ENCODE measurements at regions not wholly inside any gene's neighbourhood (a gene's known extent, or its start where the extent isn't known, plus 50 kb on each side); places are given as distances from the start of the nearest gene placed in this dataset.

DNA sequence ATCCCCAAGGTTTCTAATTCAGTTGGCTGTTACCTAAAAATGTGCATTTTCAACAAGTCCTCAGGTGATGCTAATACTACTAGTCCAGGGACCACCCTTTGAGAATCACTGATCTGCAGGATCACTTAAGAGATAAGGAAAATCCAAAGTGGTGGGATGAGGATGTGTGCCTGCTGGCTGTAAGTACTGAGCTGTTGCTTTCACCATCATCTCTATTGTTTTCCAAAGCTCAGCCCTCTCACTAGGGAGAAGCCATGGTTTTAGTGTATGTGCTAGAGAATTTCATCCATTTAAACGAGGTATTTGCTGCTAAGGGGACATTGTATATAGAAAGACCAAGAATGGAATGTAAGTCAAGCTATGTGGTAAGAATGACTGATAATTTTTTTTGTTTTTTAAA lies 202.3 kb downstream of the KIF21A start:
- DNase-seq (ENCODE audit: low spot score in 2 of 2, unreplicated experiment in 2 of 2) = no peak
- Mint-ChIP-seq H3K36me3 (no peaks in the 10 kb centered on the region), H3K27me3 (ENCODE audit: low read depth) (peaks cover 8% of the 10 kb centered on the region), H3K4me1 (peaks cover 22% of the 10 kb centered on the region), H3K27ac (no peak overlapping the region), H3K4me3 (no peak overlapping the region), H3K9me3 (no peaks in the 10 kb centered on the region)
- TF ChIP-seq, protein P1, sequence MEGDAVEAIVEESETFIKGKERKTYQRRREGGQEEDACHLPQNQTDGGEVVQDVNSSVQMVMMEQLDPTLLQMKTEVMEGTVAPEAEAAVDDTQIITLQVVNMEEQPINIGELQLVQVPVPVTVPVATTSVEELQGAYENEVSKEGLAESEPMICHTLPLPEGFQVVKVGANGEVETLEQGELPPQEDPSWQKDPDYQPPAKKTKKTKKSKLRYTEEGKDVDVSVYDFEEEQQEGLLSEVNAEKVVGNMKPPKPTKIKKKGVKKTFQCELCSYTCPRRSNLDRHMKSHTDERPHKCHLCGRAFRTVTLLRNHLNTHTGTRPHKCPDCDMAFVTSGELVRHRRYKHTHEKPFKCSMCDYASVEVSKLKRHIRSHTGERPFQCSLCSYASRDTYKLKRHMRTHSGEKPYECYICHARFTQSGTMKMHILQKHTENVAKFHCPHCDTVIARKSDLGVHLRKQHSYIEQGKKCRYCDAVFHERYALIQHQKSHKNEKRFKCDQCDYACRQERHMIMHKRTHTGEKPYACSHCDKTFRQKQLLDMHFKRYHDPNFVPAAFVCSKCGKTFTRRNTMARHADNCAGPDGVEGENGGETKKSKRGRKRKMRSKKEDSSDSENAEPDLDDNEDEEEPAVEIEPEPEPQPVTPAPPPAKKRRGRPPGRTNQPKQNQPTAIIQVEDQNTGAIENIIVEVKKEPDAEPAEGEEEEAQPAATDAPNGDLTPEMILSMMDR (IDR thresholded peaks at IDR 0.05; ENCODE audit: unreplicated experiment) = no peak

DNA sequence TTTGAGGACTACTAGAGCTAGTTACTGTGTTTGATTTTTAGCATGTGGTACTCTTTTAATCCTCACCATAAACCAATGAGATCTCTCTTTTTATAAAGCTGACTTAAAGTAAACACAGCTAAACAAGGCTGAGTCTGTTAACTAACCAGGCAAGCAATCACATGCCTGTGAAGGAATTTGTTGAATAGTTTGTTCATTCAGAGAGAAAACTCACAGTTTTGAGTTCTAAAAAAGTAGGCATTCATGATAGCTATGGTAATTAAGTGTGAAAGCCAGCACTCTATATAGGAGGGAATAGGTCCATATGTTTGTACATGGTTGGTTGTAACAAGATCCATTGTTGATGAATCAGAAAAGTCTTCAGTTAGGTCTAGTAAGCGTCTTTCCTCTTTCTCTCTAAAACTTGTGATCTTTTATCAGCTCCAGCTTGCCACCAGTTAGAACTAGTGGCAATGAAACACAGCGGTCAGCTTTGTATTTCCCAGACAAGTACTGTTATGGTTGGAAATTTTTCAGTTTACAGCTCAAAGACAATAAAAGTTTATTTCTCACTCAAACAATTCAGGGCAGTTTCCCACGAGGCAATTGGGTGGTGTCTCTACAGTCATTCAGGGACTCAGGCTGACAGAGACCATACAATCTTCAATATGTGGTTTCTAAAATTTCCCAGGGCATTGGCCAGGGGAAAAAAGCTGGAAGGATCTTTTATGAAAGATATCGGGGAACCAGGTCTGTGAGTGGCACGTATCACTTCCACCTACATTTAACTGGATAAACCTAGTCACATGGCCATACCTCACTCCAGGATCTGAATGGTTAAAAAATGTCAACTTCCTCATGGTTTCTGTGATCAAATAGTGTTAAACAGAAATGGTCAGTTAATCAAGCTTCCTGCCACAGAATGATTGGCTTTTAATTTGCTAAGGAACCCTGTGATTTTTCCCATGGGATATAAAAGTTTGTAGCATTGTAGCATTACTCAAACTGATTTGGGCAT lies 203.1 kb downstream of the KIF21A start:
- no peak for DNase-seq (ENCODE audit: low spot score in 2 of 2, unreplicated experiment in 2 of 2)
- H3K4me1 Mint-ChIP-seq = peaks cover 22% of the 10 kb centered on the region
- peaks cover 8% of the 10 kb centered on the region for H3K27me3 Mint-ChIP-seq (ENCODE audit: low read depth)
- H3K9me3 Mint-ChIP-seq = no peaks in the 10 kb centered on the region
- H3K4me3 Mint-ChIP-seq = no peak overlapping the region
- no peaks in the 10 kb centered on the region for H3K36me3 Mint-ChIP-seq
- TF ChIP-seq, protein P1 (IDR thresholded peaks at IDR 0.05; ENCODE audit: unreplicated experiment) = no peak
- no peak overlapping the region for H3K27ac Mint-ChIP-seq

DNA sequence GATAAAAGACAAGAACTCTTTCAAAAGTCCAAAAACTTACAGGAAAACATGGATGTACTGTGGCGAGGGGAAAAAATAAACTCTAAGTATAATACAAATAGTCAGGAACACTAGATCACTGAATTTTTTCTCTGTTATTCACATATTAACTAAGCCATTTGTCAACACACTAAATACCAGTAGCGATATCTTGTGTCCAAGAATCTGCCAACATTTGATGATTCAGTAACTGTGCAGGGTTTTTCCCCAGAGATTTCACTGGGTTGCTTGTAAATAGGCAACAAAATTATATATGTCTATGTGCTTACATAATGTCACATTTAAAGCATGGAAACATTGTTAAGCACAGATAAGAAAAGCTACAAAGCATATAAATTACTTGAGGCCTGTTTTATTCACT lies 205.9 kb downstream of the KIF21A start:
- no peaks in the 10 kb centered on the region for H3K36me3 Mint-ChIP-seq
- no peaks in the 10 kb centered on the region for H3K9me3 Mint-ChIP-seq
- peaks cover 8% of the 10 kb centered on the region for H3K27me3 Mint-ChIP-seq (ENCODE audit: low read depth)
- H3K27ac Mint-ChIP-seq = peak overlapping the region; percentile 28
- TF ChIP-seq, protein P1 (IDR thresholded peaks at IDR 0.05; ENCODE audit: unreplicated experiment) = no peak
- no peak overlapping the region for H3K4me3 Mint-ChIP-seq
- H3K4me1 Mint-ChIP-seq = peaks cover 22% of the 10 kb centered on the region
- no peak for DNase-seq (ENCODE audit: low spot score in 2 of 2, unreplicated experiment in 2 of 2)

DNA sequence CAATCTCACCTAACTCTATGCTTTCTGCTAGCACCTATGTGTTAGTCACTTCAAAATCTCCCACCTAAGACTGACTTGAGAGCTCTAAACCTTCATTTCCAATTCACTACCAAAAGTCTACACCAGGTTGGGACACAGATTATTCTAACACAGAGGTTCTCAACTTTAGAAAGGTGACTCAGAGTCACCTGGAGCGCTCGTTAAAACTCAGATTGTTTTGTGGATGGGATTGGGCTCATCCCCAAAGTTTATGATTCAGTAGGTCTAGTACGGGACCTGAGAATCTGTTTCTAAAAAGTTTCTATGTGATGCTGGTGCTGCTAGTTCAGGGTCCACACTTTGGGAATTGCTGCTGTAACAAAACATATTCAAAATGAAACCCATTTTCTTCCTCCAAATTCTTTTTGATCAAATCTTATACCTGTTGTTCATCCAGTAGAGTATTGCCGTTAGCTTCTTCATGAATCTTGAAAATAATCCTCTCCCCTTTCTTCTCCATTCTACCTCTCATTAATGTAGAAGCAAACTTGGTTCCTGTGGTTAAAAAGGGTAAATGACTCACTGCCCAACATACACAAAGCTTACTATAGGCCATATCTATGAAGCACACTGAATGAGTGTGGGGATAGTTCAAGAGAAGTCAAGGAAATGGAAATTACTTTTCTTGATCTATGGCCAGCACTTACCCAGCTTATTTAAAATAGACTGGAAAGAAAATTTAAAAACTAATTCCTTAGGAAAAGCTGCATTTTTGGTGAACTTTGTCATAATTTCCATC lies 206.7 kb downstream of the KIF21A start:
- Mint-ChIP-seq H3K36me3 (no peaks in the 10 kb centered on the region), H3K9me3 (peaks cover 4% of the 10 kb centered on the region)
- DNase-seq (ENCODE audit: low spot score in 2 of 2, unreplicated experiment in 2 of 2) = no peak

DNA sequence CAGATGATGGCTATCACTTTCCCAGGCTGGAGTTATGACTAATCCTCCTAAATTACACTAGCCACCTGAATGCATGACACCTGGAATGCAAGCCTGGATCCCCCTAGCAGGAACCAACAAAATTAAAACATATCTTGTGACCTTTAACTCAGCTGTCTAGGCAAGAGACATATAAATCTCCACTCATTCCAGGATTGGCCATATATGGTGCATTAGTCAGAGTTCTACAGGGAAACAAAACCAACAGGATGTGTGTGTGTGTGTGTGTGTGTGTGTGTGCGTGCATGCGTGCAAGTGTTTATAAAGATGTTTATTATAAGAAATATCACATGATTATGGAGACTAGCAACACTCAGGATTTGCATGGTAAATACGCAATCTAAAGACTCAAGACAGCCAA lies 212.8 kb downstream of the KIF21A start:
- H3K4me1 Mint-ChIP-seq = peaks cover 10% of the 10 kb centered on the region
- no peak overlapping the region for H3K4me3 Mint-ChIP-seq
- no peak overlapping the region for H3K27ac Mint-ChIP-seq
- DNase-seq (ENCODE audit: low spot score in 2 of 2, unreplicated experiment in 2 of 2) = no peak
- H3K36me3 Mint-ChIP-seq = no peaks in the 10 kb centered on the region
- peaks cover 13% of the 10 kb centered on the region for H3K9me3 Mint-ChIP-seq
- H3K27me3 Mint-ChIP-seq (ENCODE audit: low read depth) = peaks cover 4% of the 10 kb centered on the region
- TF ChIP-seq, protein P1 (IDR thresholded peaks at IDR 0.05; ENCODE audit: unreplicated experiment) = no peak

More for the DNA sequence above, 206.7 kb downstream of the KIF21A start:
- Mint-ChIP-seq H3K4me1 (peaks cover 22% of the 10 kb centered on the region), H3K27ac (no peak overlapping the region), H3K27me3 (ENCODE audit: low read depth) (peaks cover 5% of the 10 kb centered on the region), H3K4me3 (no peak overlapping the region)
- TF ChIP-seq, protein P1 (IDR thresholded peaks at IDR 0.05; ENCODE audit: unreplicated experiment) = no peak

All from mesothelial cell of epicardium (in vitro differentiated cells).